ENCODE measurements at regions not wholly inside any gene's neighbourhood (a gene's known extent, or its start where the extent isn't known, plus 50 kb on each side); places are given as distances from the start of the nearest gene placed in this dataset.
"Not testable (repeated sequence)": the region's sequence is repeated elsewhere in the genome, so short reads cannot be mapped to it uniquely, and the experiment has no call there.

DNA sequence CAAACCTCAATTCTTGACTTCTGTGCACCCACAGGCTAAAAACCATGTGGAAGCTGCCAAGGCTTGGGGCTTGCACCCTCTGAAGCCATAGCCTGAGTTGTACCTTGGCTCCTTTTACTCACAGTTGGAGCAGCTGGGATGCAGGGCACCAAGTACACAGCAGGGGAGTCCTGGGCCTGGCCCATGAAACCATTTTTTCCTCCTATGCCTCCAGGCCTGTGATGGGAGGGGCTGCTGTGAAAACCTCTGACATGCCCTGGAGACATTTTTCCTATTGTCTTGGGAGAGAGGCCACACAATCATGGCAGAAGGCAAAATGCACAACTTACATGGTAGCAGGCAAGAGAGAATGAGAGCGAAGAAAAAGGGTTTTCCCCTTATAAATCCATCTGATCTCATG, 568.6 kb downstream of the SMARCA1 start:
- DNase-seq, result not testable (repeated sequence)

DNA sequence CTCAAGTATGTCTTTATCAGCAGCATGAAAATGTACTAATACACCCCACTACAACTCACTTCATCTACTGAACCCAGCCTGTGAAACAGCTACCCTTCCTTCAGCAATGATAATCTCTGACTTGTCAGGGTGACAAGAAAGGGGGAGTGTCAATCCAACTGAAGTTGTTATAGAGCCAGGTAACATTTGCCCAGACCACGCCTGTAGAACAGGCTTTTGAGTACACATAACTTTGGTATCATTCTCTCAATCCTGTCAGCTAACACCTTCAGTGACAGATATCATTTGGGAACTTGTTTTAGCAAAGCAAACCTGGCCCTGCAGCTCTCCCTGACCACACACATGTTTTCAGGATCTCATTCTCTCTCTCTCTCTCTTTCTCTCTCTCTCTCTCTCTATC, 592.2 kb downstream of the SMARCA1 start:
- no peak for DNase-seq

- no peak for DNase-seq
These were observed 593.8 kb downstream of the SMARCA1 start for GRCh38 chrX:128929271-128930057.

- no peak for DNase-seq
These were observed 594.7 kb downstream of the SMARCA1 start for GRCh38 chrX:128928636-128929035.

DNA sequence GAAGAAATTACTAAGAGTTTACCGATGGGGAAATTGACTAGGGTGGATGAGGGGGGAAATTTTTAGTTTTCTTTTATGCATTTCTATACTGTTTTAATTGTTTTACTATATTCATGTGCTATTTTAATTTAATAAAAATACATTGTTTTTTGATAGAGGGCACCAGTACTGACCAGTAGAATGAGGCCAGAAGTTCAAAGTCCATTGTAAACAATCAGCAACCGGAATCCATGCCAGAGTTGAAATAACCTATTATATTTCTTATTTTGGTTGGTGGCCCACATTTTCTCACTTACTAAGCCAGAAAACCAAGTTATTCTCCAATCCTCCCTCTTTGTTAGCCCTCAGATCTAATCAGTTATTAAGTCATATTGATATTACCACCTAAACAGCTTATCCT, 595.9 kb downstream of the SMARCA1 start:
- DNase-seq, result no peak

DNA sequence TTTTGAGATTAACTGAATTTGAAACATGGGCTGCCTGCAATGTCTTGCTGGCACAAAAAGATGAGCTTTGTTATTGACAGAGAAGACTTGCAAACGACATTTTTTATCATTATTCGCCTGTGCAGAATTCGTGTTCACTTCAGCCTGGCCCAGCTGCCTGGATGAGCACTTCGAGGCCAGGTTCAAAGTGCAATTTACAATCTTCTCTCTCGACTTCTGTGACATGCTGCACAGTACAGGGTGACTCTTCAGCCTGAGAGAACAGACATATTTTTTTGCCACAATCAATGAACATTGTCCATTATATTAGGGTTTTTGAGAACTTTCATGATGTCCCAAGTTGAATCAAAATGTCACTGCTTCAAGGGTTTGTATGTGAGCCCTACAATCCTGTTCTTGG, 616.5 kb downstream of the SMARCA1 start:
- no peak for DNase-seq

DNA sequence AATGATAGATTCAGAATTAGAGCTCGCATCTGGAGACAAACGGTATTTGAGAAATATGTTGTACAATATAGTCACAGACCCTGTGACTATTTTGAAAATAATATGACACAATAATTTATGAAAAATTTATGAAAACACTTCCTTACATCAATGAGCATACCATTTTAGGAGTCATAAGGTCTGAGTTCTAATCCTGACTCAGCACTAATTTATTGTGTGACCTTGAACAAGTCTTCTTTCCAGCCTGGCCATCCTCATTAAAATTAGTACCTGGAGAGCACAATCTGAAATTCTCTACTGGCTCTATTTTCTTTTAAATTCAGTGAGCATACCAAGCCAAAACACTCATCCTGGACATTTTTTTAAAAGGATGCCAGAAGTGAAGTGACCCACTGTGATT, 622.3 kb downstream of the SMARCA1 start:
- no peak for DNase-seq

DNA sequence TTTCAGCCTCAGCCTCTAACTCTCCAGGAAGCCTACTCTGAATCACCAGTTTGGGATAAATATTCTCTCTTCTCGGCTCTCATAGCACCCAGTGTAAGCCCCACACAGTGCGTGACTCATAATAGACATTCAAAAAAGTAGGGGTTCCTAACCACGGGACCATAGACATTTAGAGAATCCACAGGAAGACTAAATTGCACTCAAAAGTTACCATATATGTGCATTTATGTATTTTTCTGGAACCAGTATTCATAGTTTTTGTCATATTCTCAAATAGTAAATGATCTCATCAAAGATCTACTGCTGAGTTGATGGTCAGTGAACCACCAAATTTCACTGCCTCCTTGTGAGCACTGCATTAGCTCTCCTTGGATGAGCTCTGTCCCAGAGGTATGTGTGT, 625.7 kb downstream of the SMARCA1 start:
- no peak for DNase-seq

- DNase-seq, result no peak
These were observed 631.7 kb downstream of the SMARCA1 start for GRCh38 chrX:128891554-128891953.

- no peak for DNase-seq
These were observed 638.9 kb downstream of the SMARCA1 start for GRCh38 chrX:128884430-128884829.

DNA sequence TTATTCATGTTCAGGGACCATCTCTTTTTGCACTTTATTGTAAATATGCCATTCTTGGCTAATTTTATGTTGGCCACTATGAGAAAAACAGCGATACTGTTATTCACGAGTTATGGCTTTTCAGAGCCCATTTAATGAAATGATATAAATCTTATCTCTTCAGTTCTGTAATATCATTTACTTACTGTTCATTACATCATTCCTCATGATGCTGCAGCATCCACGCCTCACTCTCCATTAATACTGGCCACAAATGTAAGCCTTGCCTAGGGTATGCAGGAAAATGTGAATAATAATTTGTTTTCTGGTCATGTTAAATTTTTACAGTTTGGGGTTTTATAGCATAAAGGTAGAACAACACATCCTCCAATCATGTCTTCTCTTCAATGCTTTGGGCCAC, 639.6 kb downstream of the SMARCA1 start:
- no peak for DNase-seq

GRCh38 chrX:128870361-128870760, 652.9 kb downstream of the SMARCA1 start:
- no peak for DNase-seq

- no peak for DNase-seq
These were observed 660.7 kb downstream of the SMARCA1 start for GRCh38 chrX:128862557-128862956.

DNA sequence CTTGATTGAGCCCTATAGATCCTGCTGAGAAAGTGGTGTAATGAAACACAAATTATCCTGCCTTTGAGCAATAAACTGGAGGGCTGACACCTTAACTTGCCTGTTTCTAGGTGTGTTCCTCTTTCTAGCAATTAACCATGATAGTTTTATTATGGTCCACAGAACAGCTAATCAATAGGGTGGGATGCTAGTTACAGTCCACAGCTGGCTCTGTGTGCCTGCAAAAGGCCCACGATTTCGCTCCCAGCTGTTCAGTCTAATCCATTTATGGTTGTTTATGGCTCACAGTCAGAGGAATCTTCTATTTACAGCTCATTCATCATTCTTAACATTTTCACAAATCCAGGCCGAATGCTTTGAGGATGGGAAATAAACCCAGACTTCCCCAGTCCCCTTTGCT, 674.9 kb downstream of the SMARCA1 start:
- no peak for DNase-seq

DNA sequence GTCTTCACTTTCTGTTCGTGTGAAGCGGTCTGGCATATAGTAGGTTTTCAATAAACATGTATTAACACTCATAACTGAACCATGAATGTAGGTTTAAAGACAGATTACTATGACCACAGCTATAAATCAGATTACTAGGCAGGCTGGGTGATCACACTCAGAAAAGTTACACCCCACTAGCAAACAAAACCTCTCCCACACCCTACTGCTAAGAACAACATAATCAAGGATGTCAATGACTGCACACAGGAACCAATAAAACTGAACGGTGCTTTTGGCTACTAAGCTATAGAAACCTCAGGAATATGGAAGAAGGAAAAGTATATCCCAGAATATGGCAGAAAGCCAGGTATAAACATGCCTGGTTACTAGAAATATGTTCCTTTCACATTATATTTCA, 676.9 kb downstream of the SMARCA1 start:
- DNase-seq, result no peak

GRCh38 chrX:128818690-128819089, 704.6 kb downstream of the SMARCA1 start:
- DNase-seq, result no peak

- DNase-seq, result no peak
These were observed 706.4 kb downstream of the SMARCA1 start for GRCh38 chrX:128816919-128817318.

DNA sequence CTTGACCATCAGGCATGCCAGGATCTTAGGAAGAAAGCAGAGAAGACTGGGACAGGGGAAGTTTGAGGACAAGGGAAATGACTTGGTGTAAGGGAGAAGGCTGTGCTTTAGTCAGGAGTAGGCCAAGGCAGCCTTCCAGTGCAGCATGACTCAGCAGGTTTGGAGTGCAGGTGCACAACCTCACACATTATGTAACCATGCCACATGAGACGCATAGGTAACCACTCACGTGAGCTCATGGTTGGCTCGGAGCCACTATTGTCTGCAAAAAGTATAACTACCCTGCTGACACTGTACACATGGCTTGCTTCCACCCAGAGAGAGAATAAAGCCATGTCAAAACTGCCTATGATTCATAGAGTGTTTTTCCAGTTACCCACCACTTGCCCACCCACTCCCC, 715.9 kb downstream of the SMARCA1 start:
- DNase-seq, result no peak

GRCh38 chrX:128805236-128805635, 718.1 kb downstream of the SMARCA1 start:
- DNase-seq, result no peak

DNA sequence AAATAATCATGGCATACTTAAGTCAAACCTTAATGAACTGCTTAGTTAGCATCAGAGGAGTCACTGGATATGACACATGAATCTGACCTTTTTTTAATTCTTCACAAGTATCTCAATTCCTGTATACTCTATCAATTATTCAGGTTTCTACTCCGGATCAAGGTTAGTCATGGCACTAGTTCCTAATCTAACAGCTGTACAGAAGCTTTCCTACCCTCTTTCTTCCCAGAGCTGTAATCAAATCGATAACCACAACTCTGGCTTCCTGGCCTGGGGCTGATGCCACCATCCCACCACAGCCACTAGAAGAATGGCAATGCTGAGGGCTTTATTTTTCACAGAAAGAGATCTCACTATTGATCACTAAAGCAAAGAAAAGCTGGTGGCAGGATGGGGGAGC, 718.5 kb downstream of the SMARCA1 start:
- no peak for DNase-seq

DNA sequence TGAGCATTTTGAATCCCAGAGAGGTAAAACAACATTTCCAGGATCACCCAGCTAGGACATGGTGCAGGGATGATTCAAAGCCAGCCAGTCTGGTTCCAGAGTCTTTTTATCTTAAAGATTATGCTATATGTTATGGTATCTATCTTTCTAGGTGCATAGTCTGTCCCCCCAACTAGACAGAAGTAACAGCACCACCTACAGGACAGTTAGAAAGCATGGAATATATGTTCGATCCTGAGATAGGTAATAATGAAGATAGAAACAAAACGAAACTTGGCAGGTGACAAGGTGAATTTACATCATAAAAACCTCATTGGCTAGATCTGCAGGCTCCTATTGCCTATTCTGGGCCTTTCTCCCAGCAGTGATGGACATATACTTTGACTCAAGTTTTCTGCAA, 723.2 kb downstream of the SMARCA1 start:
- DNase-seq, result no peak

- not testable (repeated sequence) for DNase-seq
These were observed 730.9 kb upstream of the ACTRT1 start for GRCh38 chrX:128783139-128783538.

DNA sequence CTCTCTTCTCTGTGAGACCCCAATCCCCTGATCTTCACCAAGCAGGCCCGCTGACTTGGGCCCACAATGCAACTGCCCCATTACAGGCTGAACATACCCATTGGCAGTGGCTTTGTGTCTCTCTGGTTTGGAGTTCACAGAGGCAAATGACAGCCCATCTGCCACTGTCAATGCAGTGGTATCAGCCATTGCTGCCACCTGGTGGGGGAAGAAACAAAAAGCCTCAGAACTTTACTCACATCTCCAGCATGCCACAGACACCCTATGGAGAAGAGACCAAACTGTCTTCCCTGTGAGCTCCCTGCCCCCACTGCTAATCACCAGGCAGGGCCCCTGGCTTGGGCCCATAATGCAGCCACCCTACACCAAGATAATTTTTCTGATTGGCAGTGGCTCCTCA, 729.3 kb upstream of the ACTRT1 start:
- no peak for DNase-seq

DNA sequence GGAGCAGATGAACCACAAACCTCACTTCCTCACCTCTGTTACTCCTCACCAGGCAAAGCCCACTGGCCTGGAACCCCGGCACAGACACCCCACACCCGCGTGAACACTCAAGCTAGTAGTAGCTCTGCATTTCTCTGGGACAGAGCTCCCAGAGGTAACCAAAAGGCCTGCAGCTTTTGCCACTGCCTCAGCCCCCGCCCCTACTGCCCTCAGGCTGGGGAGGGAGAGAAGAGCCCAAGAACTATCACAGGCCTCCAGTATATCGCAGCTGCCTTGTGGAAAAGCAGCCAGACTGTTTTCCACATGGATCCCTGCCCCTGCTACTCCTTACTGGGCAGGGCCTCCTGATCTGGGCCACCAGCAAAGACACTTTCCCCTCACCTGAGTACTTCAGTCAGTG, 728.7 kb upstream of the ACTRT1 start:
- DNase-seq, result no peak

- DNase-seq, result no peak
These were observed 717.3 kb upstream of the ACTRT1 start for GRCh38 chrX:128769495-128769894.
